ENCODE measurements at regions not wholly inside any gene's neighbourhood (a gene's known extent, or its start where the extent isn't known, plus 50 kb on each side); places are given as distances from the start of the nearest gene placed in this dataset.

DNA sequence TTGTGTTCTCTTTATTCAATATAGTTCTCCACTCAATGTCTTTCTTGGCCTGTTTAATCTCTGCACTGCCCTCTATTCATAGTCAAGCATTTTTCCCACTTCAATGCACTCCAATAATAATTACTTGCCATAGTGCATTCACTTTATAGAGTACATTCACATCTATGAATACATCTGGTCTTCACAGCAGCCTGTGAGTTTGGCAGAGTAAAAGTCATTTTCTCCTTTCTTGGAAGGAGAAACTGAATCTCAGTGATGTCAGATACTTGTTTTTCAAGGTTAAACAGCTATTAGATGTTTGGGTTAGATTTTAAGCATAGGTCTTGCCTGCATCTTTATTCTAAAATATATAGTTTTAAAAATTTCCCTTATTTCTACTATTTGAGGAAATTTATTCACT is 373.2 kb downstream of the TRIB2 start:
- TF ChIP-seq EZH2 (IDR thresholded peaks at IDR 0.05; ENCODE audit: insufficient read depth, poor library complexity, severe bottlenecking) (no peak), EZH2phosphoT487 (IDR thresholded peaks at IDR 0.05; ENCODE audit: insufficient read depth, low read depth) (no peak)

Data from GM23248 (cell line).